Kidney (tissue), 13 donors: ENCODE measurements at regions not wholly inside any gene's neighbourhood (a gene's known extent, or its start where the extent isn't known, plus 50 kb on each side); places are given as distances from the start of the nearest gene placed in this dataset.

Source experiments
- DNase-seq, 5 donors: peaks; one replicate each; pipeline ENCODE4 v3.0.0-alpha.2; 2013 to 2020
- FAIRE-seq: peaks from 2 replicates; lab custom pipeline; 2012; peaks lifted over from hg19 to GRCh38; lab: Jason Lieb, UNC
- H3K27ac ChIP-seq, 2 donors: one replicate each; pipeline ENCODE4 v1.7.0; 2013; ENCODE audit warnings: low read depth in 2 of 2, low read length in 2 of 2, inconsistent platforms in 1 of 2
- H3K27me3 ChIP-seq: one replicate; pipeline ENCODE4 v1.7.1; 2013; ENCODE audit warnings: low read length, inconsistent platforms; ENCODE audit not compliant: control insufficient read depth, insufficient read depth
- H3K36me3 ChIP-seq, 3 donors: one replicate each; pipeline versions ENCODE4 v1.7.0 to v1.7.1; 2013; ENCODE audit warnings: low read length in 3 of 3, control low read depth in 1 of 3, inconsistent platforms in 1 of 3; ENCODE audit not compliant: insufficient read depth in 3 of 3, control insufficient read depth in 2 of 3
- H3K4me1 ChIP-seq, 3 donors: one replicate each; pipeline versions ENCODE4 v1.7.0 to v1.7.1; 2013; ENCODE audit warnings: low read length in 3 of 3, inconsistent platforms in 1 of 3, low read depth in 1 of 3; ENCODE audit not compliant: control insufficient read depth in 2 of 3, insufficient read depth in 2 of 3
- H3K4me3 ChIP-seq, 3 donors: one replicate each; pipeline versions ENCODE4 v1.7.0 to v1.8.1; 2013; ENCODE audit warnings: low read length in 3 of 3, control low read depth in 1 of 3, inconsistent platforms in 1 of 3
- H3K9ac ChIP-seq, 3 donors: one replicate each; pipeline versions ENCODE4 v1.7.0 to v1.7.1; 2013; ENCODE audit warnings: low read length in 3 of 3, control low read depth in 1 of 3, inconsistent platforms in 1 of 3
- H3K9me3 ChIP-seq, 3 donors: one replicate each; pipeline versions ENCODE4 v1.7.0 to v1.7.1; 2013; ENCODE audit warnings: low read length in 3 of 3, control low read depth in 1 of 3, inconsistent platforms in 1 of 3; ENCODE audit not compliant: control insufficient read depth in 2 of 3, insufficient read depth in 1 of 3
- CTCF ChIP-seq: IDR thresholded peaks from 3 replicates; pipeline ENCODE4 v1.5.1; 2012; ENCODE audit warnings: mild to moderate bottlenecking, moderate library complexity, borderline replicate concordance; ENCODE audit not compliant: insufficient read depth; ENCODE audit errors: extremely low read depth
- intact Hi-C: fragments of 100-400 bp; cut with DNase I; formaldehyde crosslinking; loops from one replicate; pipeline ENCODE4 v1.11.1; 2022
- donor health status: control.
- donor health status: control.
- donor health status: control.
- donor health status: control.
- donor health status: control.
- donor health status: DM: yes; HTN: yes; CAD: no.
- donor health status: Normal renal cell carcinoma (clear cell type).

GRCh38 chr10:58457761-58458616 lies 54.7 kb upstream of the BICC1 start:
- peaks cover 0 to 3% (median 0%) of the 10 kb centered on the region in 3 donors for H3K4me1 ChIP-seq
- peak overlapping the region in 1 of 2 donors; percentile 10 for H3K27ac ChIP-seq
- H3K4me3 ChIP-seq, result no peak overlapping the region
- no peak for FAIRE-seq
- H3K9me3 ChIP-seq, result no peaks in the 10 kb centered on the region
- no peaks in the 10 kb centered on the region for H3K36me3 ChIP-seq
- no peaks in the 10 kb centered on the region for H3K27me3 ChIP-seq
- DNase-seq, result peak in 1 of 5 donors; percentile 80
- intact Hi-C loops, result no loop called here
- H3K9ac ChIP-seq, result no peak overlapping the region
- no peak for TF ChIP-seq CTCF

GRCh38 chr10:58459069-58459468 lies 53.6 kb upstream of the BICC1 start:
- H3K4me1 ChIP-seq, result no peaks in the 10 kb centered on the region
- no peak overlapping the region for H3K27ac ChIP-seq
- no peaks in the 10 kb centered on the region for H3K9me3 ChIP-seq
- no peak for TF ChIP-seq CTCF
- FAIRE-seq (no peak), DNase-seq (no peak)
- H3K36me3 ChIP-seq, result no peaks in the 10 kb centered on the region
- no peak overlapping the region for H3K4me3 ChIP-seq
- H3K27me3 ChIP-seq, result no peaks in the 10 kb centered on the region
- H3K9ac ChIP-seq, result no peak overlapping the region
- intact Hi-C loops, result no loop called here

GRCh38 chr10:58460157-58460556 lies 52.5 kb upstream of the BICC1 start:
- Histone ChIP-seq H3K4me1 (no peaks in the 10 kb centered on the region), H3K9ac (no peak overlapping the region), H3K9me3 (no peaks in the 10 kb centered on the region), H3K27ac (no peak overlapping the region), H3K36me3 (no peaks in the 10 kb centered on the region), H3K27me3 (no peaks in the 10 kb centered on the region), H3K4me3 (no peak overlapping the region)
- no peak for DNase-seq
- intact Hi-C loops, result no loop called here
- no peak for TF ChIP-seq CTCF
- FAIRE-seq, result no peak
